ENCODE measurements at regions not wholly inside any gene's neighbourhood (a gene's known extent, or its start where the extent isn't known, plus 50 kb on each side); places are given as distances from the start of the nearest gene placed in this dataset.

GRCh38 chr5:159609359-159609758, 279.1 kb upstream of the IL12B start:
- DNase-seq = no peak

- no peak for DNase-seq
These were observed 280.8 kb upstream of the IL12B start for GRCh38 chr5:159610966-159611579.

- DNase-seq = no peak
These were observed 286.7 kb upstream of the IL12B start for GRCh38 chr5:159616952-159617351.

GRCh38 chr5:159619826-159620225, 289.5 kb upstream of the IL12B start:
- DNase-seq = no peak

GRCh38 chr5:159620853-159621540, 290.7 kb upstream of the IL12B start:
- no peak for DNase-seq

- DNase-seq = no peak
These were observed 287.6 kb upstream of the ADRA1B start for GRCh38 chr5:159628703-159629102.

- DNase-seq = no peak
These were observed 287.1 kb upstream of the ADRA1B start for GRCh38 chr5:159629158-159629557.

- no peak for DNase-seq
These were observed 285.7 kb upstream of the ADRA1B start for GRCh38 chr5:159630545-159630944.

GRCh38 chr5:159631001-159631400, 285.3 kb upstream of the ADRA1B start:
- no peak for DNase-seq

- DNase-seq = no peak
These were observed 283.4 kb upstream of the ADRA1B start for GRCh38 chr5:159632866-159633265.

- DNase-seq = no peak
These were observed 277.8 kb upstream of the ADRA1B start for GRCh38 chr5:159638481-159638880.

- no peak for DNase-seq
These were observed 277.2 kb upstream of the ADRA1B start for GRCh38 chr5:159638954-159639559.

- no peak for DNase-seq
These were observed 276.7 kb upstream of the ADRA1B start for GRCh38 chr5:159639590-159639989.

- DNase-seq = no peak
These were observed 275.8 kb upstream of the ADRA1B start for GRCh38 chr5:159640446-159640845.

- no peak for DNase-seq
These were observed 275.4 kb upstream of the ADRA1B start for GRCh38 chr5:159640921-159641320.

- no peak for DNase-seq
These were observed 274.8 kb upstream of the ADRA1B start for GRCh38 chr5:159641371-159642039.

GRCh38 chr5:159642379-159642778, 273.9 kb upstream of the ADRA1B start:
- no peak for DNase-seq

- DNase-seq = no peak
These were observed 272.2 kb upstream of the ADRA1B start for GRCh38 chr5:159644053-159644452.

- DNase-seq = no peak
These were observed 271.0 kb upstream of the ADRA1B start for GRCh38 chr5:159645179-159645846.

GRCh38 chr5:159650803-159651202, 265.5 kb upstream of the ADRA1B start:
- DNase-seq = no peak

GRCh38 chr5:159655757-159656409, 260.4 kb upstream of the ADRA1B start:
- DNase-seq = peak; percentile 24

- no peak for DNase-seq
These were observed 259.0 kb upstream of the ADRA1B start for GRCh38 chr5:159657298-159657697.

GRCh38 chr5:159657771-159658170, 258.5 kb upstream of the ADRA1B start:
- no peak for DNase-seq
